T47D (cell line): ENCODE measurements at regions not wholly inside any gene's neighbourhood (a gene's known extent, or its start where the extent isn't known, plus 50 kb on each side); places are given as distances from the start of the nearest gene placed in this dataset.
"Not testable (repeated sequence)": the region's sequence is repeated elsewhere in the genome, so short reads cannot be mapped to it uniquely, and the experiment has no call there.

Source experiments
- DNase-seq, 2 experiments: peaks; one replicate each; pipeline versions ENCODE4 v3.0.0 to v3.0.0-alpha.2; 2011 to 2012; ENCODE audit warnings: low read depth in 1 of 2, low spot score in 1 of 2
- JUND ChIP-seq: IDR thresholded peaks from 2 replicates; pipeline ENCODE4 v1.6.1; 2012; ENCODE audit warnings: low read depth
- in situ Hi-C: cut with HindIII; loops from 2 replicates; pipeline ENCODE4 v1.10.0; 2016; ENCODE audit warnings: low sequenced_read_pairs, low pct_unique_long_range_greater_than_20kb

DNA sequence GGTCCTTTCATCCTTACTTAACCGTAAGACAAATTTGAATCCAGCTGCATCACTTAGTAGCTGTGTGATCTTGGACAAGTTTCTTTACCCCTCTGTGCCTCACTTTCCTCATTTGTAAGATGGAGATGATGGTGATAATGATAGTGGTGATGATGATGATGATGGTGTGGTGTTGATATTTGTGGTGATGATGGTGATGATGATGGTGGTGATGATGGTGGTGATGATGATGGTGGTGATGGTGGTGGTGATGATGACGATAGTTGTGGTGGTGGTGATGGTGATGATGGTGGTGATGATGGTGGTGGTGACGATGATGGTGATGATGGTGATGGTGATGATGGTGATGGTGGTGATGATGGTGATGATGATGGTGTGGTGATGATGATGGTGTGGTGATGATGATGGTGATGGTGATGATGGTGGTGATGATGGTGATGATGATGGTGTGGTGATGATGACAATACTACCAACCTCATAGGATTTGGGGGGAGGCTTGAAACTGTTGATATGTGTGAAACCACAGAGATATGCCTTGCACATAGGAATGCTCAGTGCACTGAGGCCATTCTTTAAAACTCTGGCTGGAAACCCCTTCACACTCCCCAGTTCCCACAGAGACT lies 233.2 kb downstream of the LY86 start:
- DNase-seq = no peak
- in situ Hi-C loops = no loop called here
- TF ChIP-seq JUND = no peak

DNA sequence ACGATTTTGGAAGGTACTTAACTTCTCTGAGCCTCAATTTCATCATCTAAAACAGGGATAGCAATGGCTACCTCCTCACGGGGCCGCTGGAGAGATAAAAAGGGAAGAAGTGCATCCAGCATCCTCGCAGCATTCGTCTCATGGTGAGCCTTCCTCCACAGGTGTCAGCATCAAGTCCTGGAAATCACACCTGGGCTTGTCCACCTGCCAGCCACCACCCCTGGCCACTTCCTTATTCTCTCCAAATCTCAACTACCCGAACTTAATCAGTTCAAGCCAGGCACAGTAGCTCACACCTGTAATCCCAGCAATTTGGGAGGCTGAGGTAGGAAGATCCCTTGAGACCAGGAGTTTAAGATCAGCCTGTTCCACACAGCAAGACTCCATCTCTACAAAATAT lies 234.5 kb downstream of the LY86 start:
- in situ Hi-C loops = no loop called here

DNA sequence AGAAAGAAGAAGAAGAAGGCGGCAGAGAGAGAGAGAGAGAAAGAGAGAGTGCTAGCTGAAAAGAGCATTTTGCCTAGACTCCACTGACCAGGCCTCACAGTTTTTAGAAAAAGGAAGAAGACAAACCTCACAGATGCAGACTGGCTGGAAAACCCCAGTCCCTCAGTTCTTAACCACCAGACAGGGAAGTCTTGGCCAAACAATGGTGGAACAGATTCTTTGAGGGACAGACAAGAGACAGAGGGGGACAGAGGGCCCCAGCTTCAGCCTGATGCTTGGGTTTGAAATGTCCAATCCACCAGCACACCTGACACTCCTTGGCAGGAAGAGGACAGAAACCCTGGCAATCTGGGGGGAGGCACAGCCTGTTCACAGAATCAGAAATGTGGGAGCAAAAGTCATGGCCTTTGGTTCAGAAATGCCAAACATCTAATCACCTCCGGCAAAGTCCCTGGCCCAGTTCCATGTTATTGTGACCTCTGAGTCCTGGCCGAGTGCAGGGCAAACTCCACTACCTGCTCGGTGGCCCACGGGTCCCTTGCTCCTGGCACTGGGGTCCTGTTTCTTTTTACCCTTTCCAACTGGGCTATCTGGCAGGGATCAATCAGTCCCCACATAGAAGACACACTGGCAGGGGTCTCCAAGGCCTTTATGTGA lies 235.2 kb downstream of the LY86 start:
- TF ChIP-seq JUND = no peak
- no peak for DNase-seq
- in situ Hi-C loops = no loop called here

More for the DNA sequence above, 234.5 kb downstream of the LY86 start:
- TF ChIP-seq JUND = no peak
- DNase-seq = no peak

DNA sequence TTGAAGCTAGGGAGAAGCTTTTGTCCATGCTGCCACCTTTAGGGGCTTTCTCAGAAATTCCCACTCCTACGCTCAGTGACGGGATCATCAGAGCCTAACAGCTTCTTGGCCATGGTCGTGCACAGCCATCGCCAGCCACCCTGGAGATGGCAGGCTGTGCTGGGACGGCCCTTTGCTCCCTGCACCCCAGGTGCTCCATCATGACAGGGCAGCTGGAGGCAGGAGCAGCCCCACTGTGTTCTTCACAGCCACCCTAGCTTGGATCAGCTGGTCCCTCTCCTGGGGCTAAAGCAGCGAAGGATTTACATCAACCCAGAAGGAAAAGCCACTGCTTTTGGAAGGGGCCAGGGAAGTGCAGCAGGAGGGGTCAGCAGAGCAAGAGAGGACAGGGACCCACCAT lies 235.9 kb downstream of the LY86 start:
- no peak for DNase-seq
- TF ChIP-seq JUND = no peak
- in situ Hi-C loops = no loop called here

DNA sequence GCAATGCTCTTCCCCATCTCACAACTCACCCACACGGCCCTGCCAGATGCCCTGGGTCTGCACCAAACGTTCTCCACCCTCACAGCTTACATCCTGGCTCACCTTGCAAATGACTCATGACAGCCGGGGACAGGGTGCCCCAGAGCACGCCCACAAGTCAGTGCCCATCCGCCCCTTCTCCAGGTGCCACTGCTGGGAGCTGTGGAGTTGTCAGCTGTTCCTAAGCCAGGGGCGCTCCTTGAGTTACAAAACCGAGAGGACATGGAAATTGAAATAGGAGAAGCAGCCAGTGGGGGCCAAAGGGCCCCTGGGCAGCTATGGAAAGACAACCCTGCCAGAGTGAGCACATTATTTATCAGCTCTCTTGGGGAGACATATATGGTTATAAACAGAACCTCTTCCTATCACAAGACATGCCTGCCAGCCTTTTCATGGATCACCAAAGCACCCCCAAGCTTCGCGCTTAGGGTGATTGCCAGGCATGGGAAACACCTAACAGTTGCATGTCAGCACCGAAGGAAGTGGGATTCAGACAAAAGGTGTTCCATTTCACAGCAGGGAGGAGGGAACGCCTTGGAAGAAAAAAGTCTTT lies 236.8 kb downstream of the LY86 start:
- TF ChIP-seq JUND = no peak
- in situ Hi-C loops = no loop called here
- no peak for DNase-seq

DNA sequence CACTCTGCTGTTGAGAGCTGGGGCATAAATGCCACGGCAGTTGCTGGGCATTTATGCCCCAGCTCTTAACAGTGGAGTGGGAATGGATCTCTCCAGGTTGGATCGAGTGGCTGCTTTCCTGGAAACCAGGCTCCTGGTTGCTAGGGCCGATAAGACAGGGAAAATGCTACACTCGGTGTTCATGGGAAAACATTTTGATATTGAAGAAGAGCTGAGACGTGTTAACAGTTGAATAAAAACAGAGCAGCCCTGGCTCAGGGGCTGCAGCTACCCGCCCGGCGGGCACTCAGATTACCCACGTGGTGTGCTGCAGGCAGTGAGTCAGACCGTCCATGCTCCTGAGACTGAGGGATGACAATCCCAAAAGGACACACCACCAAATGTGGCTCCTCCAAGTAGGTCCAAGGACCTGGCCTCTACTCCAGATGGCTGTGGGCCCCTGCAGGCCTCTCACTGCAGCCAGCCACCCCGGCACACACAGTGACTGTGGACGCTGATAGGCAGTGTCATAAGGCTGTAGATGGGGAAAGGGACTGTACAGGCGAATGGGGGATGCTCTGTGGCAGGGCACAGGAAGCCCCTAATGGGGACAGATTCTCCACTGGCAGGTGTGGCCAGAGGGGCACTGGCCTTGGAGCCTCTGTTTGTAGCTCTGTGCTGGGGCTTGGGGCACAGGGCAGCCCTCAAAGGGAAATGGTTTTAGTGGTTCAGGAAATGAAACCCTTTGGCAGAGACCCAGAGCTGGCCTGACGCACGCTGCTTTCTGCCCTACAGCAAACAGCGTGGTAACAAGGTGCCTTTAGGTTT lies 237.8 kb downstream of the LY86 start:
- no peak for TF ChIP-seq JUND
- DNase-seq = no peak
- in situ Hi-C loops = no loop called here

DNA sequence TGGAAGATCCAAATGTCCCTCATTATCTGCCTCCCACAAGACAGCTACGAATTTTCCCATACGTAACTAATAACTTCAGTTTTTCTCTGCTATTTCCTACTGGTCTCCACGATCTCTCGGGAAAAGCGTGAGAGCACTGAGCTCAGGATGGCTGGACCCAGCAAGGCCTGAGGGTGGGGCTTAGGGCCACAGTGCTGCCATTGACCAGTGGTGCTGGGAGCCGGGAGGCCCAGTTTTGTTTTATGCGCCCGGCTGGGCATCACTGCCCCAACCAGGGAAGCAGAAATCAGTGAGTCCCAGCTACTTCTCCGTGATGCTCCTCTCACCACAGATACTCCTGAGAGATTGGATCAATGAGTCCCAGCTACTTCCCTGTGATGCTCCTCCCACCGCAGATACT lies 238.4 kb downstream of the LY86 start:
- TF ChIP-seq JUND = no peak
- in situ Hi-C loops = no loop called here

DNA sequence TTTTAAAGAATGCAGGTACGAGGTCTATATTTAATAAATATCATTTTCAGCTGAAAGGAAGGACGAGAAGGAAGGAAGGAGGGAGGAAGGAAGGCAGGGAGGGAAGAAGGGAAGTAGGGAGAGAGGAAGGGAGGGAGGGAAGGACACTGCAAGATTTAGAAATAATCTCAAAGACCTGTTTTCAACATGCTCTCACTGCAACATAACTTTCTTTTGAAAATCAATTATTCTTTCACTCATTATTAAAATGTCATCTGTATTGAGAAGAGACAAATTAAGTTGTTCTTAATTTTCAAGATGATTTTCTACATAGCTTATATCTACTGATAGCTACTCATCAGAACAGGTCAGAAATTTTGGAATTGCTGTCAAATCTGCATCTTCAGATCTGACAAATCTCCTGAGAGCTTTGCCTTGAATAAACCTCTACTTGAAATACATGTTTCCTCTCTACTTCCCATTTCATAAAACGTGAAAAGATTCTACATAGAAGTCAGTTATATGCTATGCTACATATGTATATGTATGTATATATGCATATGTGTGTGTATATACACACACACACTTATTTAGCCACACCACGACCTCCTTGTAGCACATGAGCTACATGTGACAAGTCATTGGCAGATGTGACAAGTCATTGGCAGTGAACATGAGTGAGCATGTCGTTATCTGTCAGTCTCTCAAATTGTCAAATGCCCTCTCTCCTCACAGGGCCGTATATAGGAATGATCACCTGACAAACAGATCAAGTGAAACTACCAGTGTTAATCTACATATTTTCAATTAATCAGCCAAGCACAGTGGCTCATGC lies 241.6 kb downstream of the LY86 start:
- in situ Hi-C loops = no loop called here
- TF ChIP-seq JUND = no peak
- no peak for DNase-seq

More for the DNA sequence above, 238.4 kb downstream of the LY86 start:
- no peak for DNase-seq

DNA sequence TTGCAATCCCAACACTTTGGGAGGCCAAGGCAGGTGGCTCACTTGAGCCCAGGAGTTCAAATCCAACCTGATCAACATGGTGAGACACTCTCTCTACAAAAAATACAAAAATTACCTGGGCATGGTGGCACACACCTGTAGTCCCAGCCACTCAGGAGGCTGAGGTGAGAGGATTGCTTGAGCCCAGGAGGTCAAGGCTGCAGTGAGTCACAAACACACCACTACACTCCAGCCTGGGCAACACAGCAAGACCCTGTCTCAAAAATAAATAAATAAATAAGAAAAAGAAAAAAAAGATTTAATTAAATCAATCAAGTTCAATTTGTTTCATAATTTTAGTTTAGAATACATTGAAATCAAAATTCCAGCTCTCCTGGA lies 242.2 kb downstream of the LY86 start:
- DNase-seq, in situ Hi-C loops: not testable (repeated sequence)

DNA sequence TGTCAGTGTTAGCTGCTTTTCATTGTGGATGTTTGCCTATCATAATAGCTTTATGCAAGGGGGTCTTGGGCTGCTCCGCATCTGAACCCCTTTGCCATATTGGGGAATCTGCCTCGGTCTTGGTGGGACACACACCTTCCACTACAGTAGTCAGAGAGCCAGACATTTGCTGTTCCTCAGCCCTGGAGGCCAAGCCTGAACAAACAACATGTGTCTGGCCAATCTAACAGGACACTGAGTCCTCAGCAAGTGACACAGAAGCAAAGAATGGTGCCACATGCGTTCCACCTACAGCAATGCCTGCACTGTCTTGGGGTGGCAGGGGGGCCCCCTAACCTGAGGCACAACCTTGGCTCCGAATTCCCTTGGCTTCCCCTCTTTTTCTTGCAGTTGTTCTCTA lies 243.9 kb downstream of the LY86 start:
- TF ChIP-seq JUND = no peak
- DNase-seq = no peak
- in situ Hi-C loops = no loop called here

DNA sequence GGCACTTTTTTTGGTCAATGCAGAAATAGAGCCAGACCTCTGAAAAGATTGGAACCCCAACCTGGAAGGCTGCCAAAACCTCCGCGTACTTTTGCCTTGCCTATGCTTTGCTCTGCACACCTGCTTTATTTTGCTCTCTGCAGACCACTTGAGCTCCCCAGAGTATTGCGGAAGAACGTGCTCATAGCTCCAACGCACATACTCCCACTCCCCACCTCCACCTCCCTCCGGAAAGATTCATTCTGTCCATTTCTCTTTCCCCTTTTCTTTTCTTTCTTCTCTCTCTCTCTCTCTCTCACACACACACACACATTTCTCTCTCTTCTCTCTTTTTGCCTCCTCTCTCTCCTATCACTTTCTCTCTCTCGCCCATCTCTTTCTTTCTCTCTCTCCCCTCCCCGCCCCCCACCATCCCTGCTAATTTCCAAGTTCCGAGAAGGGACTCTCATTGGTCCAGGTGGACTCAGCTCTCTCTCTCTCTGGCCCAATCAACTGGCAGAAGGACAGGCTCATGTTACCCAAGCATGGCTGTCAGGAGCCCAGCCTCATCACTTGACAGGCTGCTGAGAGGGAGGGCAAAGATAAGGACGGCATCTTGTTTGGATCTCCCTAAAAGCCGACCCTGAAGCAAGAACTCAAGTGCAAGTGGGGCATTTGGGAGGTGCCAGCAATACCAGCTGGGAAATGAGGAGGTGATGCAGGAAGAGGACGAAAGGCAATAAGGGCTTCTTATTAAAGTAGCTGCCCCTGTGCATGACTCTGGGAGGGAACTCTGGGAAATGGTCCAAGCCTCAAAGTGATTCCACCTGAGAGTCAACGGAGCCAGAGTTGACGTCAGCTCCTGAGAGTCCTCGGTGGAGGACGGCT lies 246.1 kb downstream of the LY86 start:
- in situ Hi-C loops = no loop called here
- peak in 1 of 2 experiments; percentile 21 for DNase-seq
- TF ChIP-seq JUND = no peak

DNA sequence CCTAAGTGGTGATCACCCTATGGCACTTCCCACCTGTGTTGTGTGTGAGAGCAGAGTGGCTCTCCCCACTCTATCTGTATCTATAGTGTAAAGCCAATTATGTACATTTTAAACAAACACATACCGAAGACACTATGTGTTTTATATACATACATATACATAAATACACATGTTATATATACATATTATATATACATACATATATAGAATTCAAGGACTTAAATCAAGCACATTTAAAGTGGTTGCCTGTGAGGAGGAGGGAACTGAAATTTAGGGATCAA lies 246.6 kb downstream of the LY86 start:
- no peak for TF ChIP-seq JUND
- in situ Hi-C loops = no loop called here
- DNase-seq = no peak
